ENCODE measurements at regions not wholly inside any gene's neighbourhood (a gene's known extent, or its start where the extent isn't known, plus 50 kb on each side); places are given as distances from the start of the nearest gene placed in this dataset.

- Histone ChIP-seq H3K9me3 (ENCODE audit: control insufficient read depth, low read length) (peaks cover 9% of the 10 kb centered on the region), H3K27ac (ENCODE audit: low read depth, low read length) (no peak overlapping the region), H3K36me3 (ENCODE audit: control insufficient read depth, insufficient read depth, low read length) (no peaks in the 10 kb centered on the region), H3K27me3 (ENCODE audit: control insufficient read depth, insufficient read depth, low read length, poor library complexity, severe bottlenecking) (no peaks in the 10 kb centered on the region), H3K4me3 (ENCODE audit: low read length) (no peak overlapping the region), H3K4me1 (ENCODE audit: control insufficient read depth, insufficient read depth, low read length) (peaks cover 2% of the 10 kb centered on the region), H3K9ac (ENCODE audit: extremely low read depth, low read length, poor library complexity, severe bottlenecking) (no peak overlapping the region)
- H3K9me3 Mint-ChIP-seq = peaks cover 7% of the 10 kb centered on the region
- H3K4me3 Mint-ChIP-seq = no peak overlapping the region
- peaks cover 22% of the 10 kb centered on the region for H3K4me1 Mint-ChIP-seq
- DNase-seq = peak; percentile 69
- H3K27me3 Mint-ChIP-seq (ENCODE audit: insufficient read depth) = no peaks in the 10 kb centered on the region
- TF ChIP-seq, protein P1, sequence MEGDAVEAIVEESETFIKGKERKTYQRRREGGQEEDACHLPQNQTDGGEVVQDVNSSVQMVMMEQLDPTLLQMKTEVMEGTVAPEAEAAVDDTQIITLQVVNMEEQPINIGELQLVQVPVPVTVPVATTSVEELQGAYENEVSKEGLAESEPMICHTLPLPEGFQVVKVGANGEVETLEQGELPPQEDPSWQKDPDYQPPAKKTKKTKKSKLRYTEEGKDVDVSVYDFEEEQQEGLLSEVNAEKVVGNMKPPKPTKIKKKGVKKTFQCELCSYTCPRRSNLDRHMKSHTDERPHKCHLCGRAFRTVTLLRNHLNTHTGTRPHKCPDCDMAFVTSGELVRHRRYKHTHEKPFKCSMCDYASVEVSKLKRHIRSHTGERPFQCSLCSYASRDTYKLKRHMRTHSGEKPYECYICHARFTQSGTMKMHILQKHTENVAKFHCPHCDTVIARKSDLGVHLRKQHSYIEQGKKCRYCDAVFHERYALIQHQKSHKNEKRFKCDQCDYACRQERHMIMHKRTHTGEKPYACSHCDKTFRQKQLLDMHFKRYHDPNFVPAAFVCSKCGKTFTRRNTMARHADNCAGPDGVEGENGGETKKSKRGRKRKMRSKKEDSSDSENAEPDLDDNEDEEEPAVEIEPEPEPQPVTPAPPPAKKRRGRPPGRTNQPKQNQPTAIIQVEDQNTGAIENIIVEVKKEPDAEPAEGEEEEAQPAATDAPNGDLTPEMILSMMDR (conservative IDR thresholded peaks at IDR 0.05) = no peak
- H3K27ac Mint-ChIP-seq = no peak overlapping the region
- WGBS, 2 experiments (ENCODE audit: insufficient coverage in 1 of 2, insufficient read length in 1 of 2) = 22 to 25% methylated on average over 1 to 3 of the region's 3 CpGs
- no peaks in the 10 kb centered on the region for H3K36me3 Mint-ChIP-seq (ENCODE audit: low read depth)
Observed at GRCh38 chr9:19698960-19699359, 89.9 kb downstream of the SLC24A2 start.

DNA sequence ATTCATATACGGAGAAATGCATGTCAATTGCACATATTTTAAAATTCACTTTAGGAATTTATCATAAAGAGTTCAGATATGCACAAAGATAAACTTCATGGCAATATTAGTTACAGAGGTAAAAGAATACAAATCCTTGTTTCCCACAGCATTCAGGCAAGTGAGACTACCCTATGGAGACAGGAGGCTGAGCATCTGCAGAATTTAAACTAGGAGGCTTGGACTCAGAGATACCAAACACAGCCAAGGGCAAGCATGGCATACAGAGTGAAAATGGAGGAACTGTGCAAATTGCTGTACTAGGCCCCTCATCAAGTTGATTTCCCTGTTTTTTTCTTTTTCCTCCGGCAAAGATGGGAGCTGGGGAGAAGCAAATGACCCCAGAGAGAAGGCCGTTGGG, 94.2 kb downstream of the SLC24A2 start:
- TF ChIP-seq, protein P1 (conservative IDR thresholded peaks at IDR 0.05) = no peak
- H3K27ac Mint-ChIP-seq = no peak overlapping the region
- H3K4me1 Mint-ChIP-seq = peaks cover 10% of the 10 kb centered on the region
- no peaks in the 10 kb centered on the region for H3K36me3 Mint-ChIP-seq (ENCODE audit: low read depth)
- H3K27ac ChIP-seq (ENCODE audit: low read depth, low read length) = no peak overlapping the region
- H3K4me1 ChIP-seq (ENCODE audit: control insufficient read depth, insufficient read depth, low read length) = peaks cover 2% of the 10 kb centered on the region
- H3K9me3 ChIP-seq (ENCODE audit: control insufficient read depth, low read length) = peaks cover 9% of the 10 kb centered on the region
- 90 to 92% methylated on average over 2 of the region's 3 CpGs for whole genome bisulfite sequencing, 2 experiments (ENCODE audit: insufficient coverage in 1 of 2, insufficient read length in 1 of 2)
- no peaks in the 10 kb centered on the region for H3K36me3 ChIP-seq (ENCODE audit: control insufficient read depth, insufficient read depth, low read length)
- no peak for DNase-seq
- H3K4me3 Mint-ChIP-seq = no peak overlapping the region
- no peak overlapping the region for H3K4me3 ChIP-seq (ENCODE audit: low read length)
- no peaks in the 10 kb centered on the region for H3K27me3 Mint-ChIP-seq (ENCODE audit: insufficient read depth)
- H3K9me3 Mint-ChIP-seq = peaks cover 7% of the 10 kb centered on the region
- no peaks in the 10 kb centered on the region for H3K27me3 ChIP-seq (ENCODE audit: control insufficient read depth, insufficient read depth, low read length, poor library complexity, severe bottlenecking)
- no peak overlapping the region for H3K9ac ChIP-seq (ENCODE audit: extremely low read depth, low read length, poor library complexity, severe bottlenecking)

DNA sequence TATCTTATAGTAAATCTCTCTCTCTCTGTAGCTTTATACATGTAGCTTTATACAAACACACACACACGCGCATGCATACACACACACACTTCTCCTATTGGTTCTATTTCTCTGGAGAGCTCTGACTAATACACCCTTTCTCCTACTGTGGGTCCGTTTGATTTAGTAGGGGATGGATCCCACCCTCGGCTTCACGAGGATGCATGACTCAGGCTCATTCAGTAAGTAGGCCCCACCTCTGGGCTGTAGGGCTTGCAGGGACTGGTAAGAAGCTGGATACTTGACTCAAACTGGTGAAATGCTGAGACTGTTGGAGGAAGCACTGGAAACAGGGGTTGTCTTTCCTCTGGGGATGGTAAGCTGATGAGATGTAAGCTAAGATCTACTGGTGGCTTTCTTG, 98.7 kb downstream of the SLC24A2 start:
- no peak overlapping the region for H3K27ac Mint-ChIP-seq
- H3K4me1 Mint-ChIP-seq = no peaks in the 10 kb centered on the region
- H3K9me3 Mint-ChIP-seq = peaks cover 18% of the 10 kb centered on the region
- no peaks in the 10 kb centered on the region for H3K36me3 Mint-ChIP-seq (ENCODE audit: low read depth)
- WGBS, 2 experiments (ENCODE audit: insufficient coverage in 1 of 2, insufficient read length in 1 of 2) = 80 to 90% methylated on average over 2 to 5 of the region's 5 CpGs
- Histone ChIP-seq H3K9ac (ENCODE audit: extremely low read depth, low read length, poor library complexity, severe bottlenecking) (no peak overlapping the region), H3K27me3 (ENCODE audit: control insufficient read depth, insufficient read depth, low read length, poor library complexity, severe bottlenecking) (no peaks in the 10 kb centered on the region), H3K27ac (ENCODE audit: low read depth, low read length) (no peak overlapping the region), H3K4me1 (ENCODE audit: control insufficient read depth, insufficient read depth, low read length) (no peaks in the 10 kb centered on the region), H3K36me3 (ENCODE audit: control insufficient read depth, insufficient read depth, low read length) (no peaks in the 10 kb centered on the region), H3K9me3 (ENCODE audit: control insufficient read depth, low read length) (peaks cover 8% of the 10 kb centered on the region), H3K4me3 (ENCODE audit: low read length) (no peak overlapping the region)
- H3K4me3 Mint-ChIP-seq = no peak overlapping the region
- no peak for DNase-seq
- TF ChIP-seq, protein P1 (conservative IDR thresholded peaks at IDR 0.05) = no peak
- H3K27me3 Mint-ChIP-seq (ENCODE audit: insufficient read depth) = peaks cover 2% of the 10 kb centered on the region

All from endodermal cell (in vitro differentiated cells).